ENCODE measurements at regions not wholly inside any gene's neighbourhood (a gene's known extent, or its start where the extent isn't known, plus 50 kb on each side); places are given as distances from the start of the nearest gene placed in this dataset.

DNA sequence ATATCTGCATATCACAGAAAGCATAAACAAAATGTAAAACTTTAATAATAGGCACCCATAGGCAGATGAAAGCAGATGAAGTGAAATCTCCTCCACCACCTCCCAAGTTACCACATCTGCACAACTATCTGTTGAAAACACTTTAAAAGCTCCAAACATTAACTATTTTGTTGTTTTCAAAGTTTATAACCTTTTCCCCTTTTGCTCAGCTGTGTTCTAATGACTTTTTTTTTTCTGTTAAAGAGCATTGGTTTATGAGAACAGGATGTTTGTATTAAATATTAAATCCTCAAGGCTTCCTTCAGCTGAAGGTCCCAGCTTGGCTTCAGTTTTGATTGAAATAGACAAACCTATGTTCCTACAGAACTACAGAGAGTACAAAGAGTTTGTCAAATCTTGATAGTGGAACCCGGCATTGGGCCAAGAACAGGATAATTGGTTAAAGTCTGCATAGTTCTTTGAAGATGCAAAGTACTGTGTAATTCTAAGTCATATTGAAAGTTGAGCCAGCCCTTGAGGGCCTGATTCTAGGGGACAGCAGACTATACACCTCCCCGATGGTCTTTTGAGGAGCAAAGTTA lies 255.1 kb upstream of the JAG1 start:
- TF ChIP-seq TEAD4 (IDR thresholded peaks at IDR 0.05; ENCODE audit: low read depth, low read length) (no peak), YY1 (IDR thresholded peaks at IDR 0.05; ENCODE audit: low read depth, low read length) (no peak), EP300 (IDR thresholded peaks at IDR 0.05; ENCODE audit: borderline replicate concordance in 1 of 2, low read depth in 2 of 2, low read length in 2 of 2) (no peak)

All from H1 (cell line).